ENCODE measurements at regions not wholly inside any gene's neighbourhood (a gene's known extent, or its start where the extent isn't known, plus 50 kb on each side); places are given as distances from the start of the nearest gene placed in this dataset.
A peak's percentile ranks its signal among the peaks of the same experiment; 100 is the strongest.
"Not testable (repeated sequence)": the region's sequence is repeated elsewhere in the genome, so short reads cannot be mapped to it uniquely, and the experiment has no call there.

- DNase-seq: no peak
- no peak for ATAC-seq
Measured at GRCh38 chr15:39250001-39250400, 330.9 kb upstream of the THBS1 start.

- DNase-seq (no peak), ATAC-seq (no peak)
Measured at GRCh38 chr15:39250460-39251186, 330.3 kb upstream of the THBS1 start.

GRCh38 chr15:39251413-39252133 lies 329.3 kb upstream of the THBS1 start:
- ATAC-seq (peak; percentile 92), DNase-seq (peak; percentile 15)

- ATAC-seq (no peak), DNase-seq (no peak)
Measured at GRCh38 chr15:39252134-39252470, 328.8 kb upstream of the THBS1 start.

GRCh38 chr15:39253552-39253951 lies 327.3 kb upstream of the THBS1 start:
- ATAC-seq: no peak
- DNase-seq: no peak

GRCh38 chr15:39254181-39254580 lies 326.7 kb upstream of the THBS1 start:
- ATAC-seq (no peak), DNase-seq (no peak)

- no peak for ATAC-seq
- DNase-seq: no peak
Measured at GRCh38 chr15:39255760-39256159, 325.1 kb upstream of the THBS1 start.

GRCh38 chr15:39260391-39260790 lies 320.5 kb upstream of the THBS1 start:
- ATAC-seq (no peak), DNase-seq (no peak)

GRCh38 chr15:39260791-39261190 lies 320.1 kb upstream of the THBS1 start:
- DNase-seq (no peak), ATAC-seq (no peak)

GRCh38 chr15:39261397-39262183 lies 319.3 kb upstream of the THBS1 start:
- ATAC-seq, DNase-seq: not testable (repeated sequence)

GRCh38 chr15:39262995-39263772 lies 317.7 kb upstream of the THBS1 start:
- not testable (repeated sequence) for ATAC-seq, DNase-seq

GRCh38 chr15:39265261-39265660 lies 315.6 kb upstream of the THBS1 start:
- DNase-seq (no peak), ATAC-seq (no peak)

- ATAC-seq (no peak), DNase-seq (no peak)
Measured at GRCh38 chr15:39266890-39267289, 314.0 kb upstream of the THBS1 start.

- no peak for ATAC-seq
- no peak for DNase-seq
Measured at GRCh38 chr15:39267685-39268084, 313.2 kb upstream of the THBS1 start.

- ATAC-seq: no peak
- DNase-seq: no peak
Measured at GRCh38 chr15:39269352-39269751, 311.5 kb upstream of the THBS1 start.

GRCh38 chr15:39269821-39270220 lies 311.1 kb upstream of the THBS1 start:
- ATAC-seq (no peak), DNase-seq (no peak)

GRCh38 chr15:39270221-39270855 lies 310.5 kb upstream of the THBS1 start:
- DNase-seq (no peak), ATAC-seq (no peak)

- ATAC-seq (no peak), DNase-seq (no peak)
Measured at GRCh38 chr15:39270934-39271333, 309.9 kb upstream of the THBS1 start.

- DNase-seq: no peak
- no peak for ATAC-seq
Measured at GRCh38 chr15:39272901-39273300, 308.0 kb upstream of the THBS1 start.

GRCh38 chr15:39273717-39274411 lies 307.0 kb upstream of the THBS1 start:
- ATAC-seq (no peak), DNase-seq (no peak)

GRCh38 chr15:39275066-39275465 lies 305.8 kb upstream of the THBS1 start:
- ATAC-seq (no peak), DNase-seq (no peak)
